ENCODE measurements at regions not wholly inside any gene's neighbourhood (a gene's known extent, or its start where the extent isn't known, plus 50 kb on each side); places are given as distances from the start of the nearest gene placed in this dataset.

- no peak overlapping the region for H3K4me3 ChIP-seq (ENCODE audit: control insufficient read depth in 2 of 3, extremely low read depth in 1 of 3, insufficient read depth in 2 of 3, low read depth in 1 of 3, low read length in 3 of 3)
- H3K79me2 ChIP-seq (ENCODE audit: control insufficient read depth, insufficient read depth, low read length): no peaks in the 10 kb centered on the region
- FAIRE-seq (no peak), DNase-seq (ENCODE audit: low read depth, low spot score) (no peak)
- H3K4me1 ChIP-seq (ENCODE audit: control insufficient read depth, extremely low read depth, insufficient read depth, low read length): no peaks in the 10 kb centered on the region
- H3K36me3 ChIP-seq (ENCODE audit: control insufficient read depth in 2 of 2, extremely low read depth in 1 of 2, insufficient read depth in 2 of 2, low read length in 2 of 2): no peaks in the 10 kb centered on the region
- H4K20me1 ChIP-seq (ENCODE audit: control insufficient read depth, extremely low read depth, insufficient read depth, low read length): no peaks in the 10 kb centered on the region
- no peaks in the 10 kb centered on the region for H3K27me3 ChIP-seq (ENCODE audit: control insufficient read depth, extremely low read depth, insufficient read depth, low read length)
- H2AFZ ChIP-seq (ENCODE audit: control insufficient read depth, low read length): no peak overlapping the region
- dilution Hi-C loops (cut with MboI; ENCODE audit: extremely low pct_ligation_motif_present, low sequenced_read_pairs): no loop called here
- H3K9me3 ChIP-seq (ENCODE audit: control insufficient read depth, low read depth, low read length): no peaks in the 10 kb centered on the region
- no peak overlapping the region for H3K9ac ChIP-seq (ENCODE audit: control insufficient read depth, extremely low read depth, insufficient read depth, low read length)
- H3K9me1 ChIP-seq (ENCODE audit: control insufficient read depth, extremely low read depth, insufficient read depth, low read length): no peaks in the 10 kb centered on the region
- TF ChIP-seq EZH2 (IDR thresholded peaks at IDR 0.05; ENCODE audit: low read length): no peak
- no peak for TF ChIP-seq CTCF (optimal IDR thresholded peaks at IDR 0.05 in 1 of 3, IDR thresholded peaks at IDR 0.05 in 1 of 3, conservative IDR thresholded peaks at IDR 0.05 in 1 of 3; ENCODE audit: extremely low read depth in 1 of 3, insufficient read depth in 2 of 3, low read length in 3 of 3)
- no peak overlapping the region for H3K27ac ChIP-seq (ENCODE audit: control insufficient read depth, insufficient read depth, low read length)
- H3K4me2 ChIP-seq (ENCODE audit: control insufficient read depth, extremely low read depth, insufficient read depth, low read depth, low read length): no peak overlapping the region
Measured at GRCh38 chr4:175125410-175126068, 207.4 kb downstream of the ADAM29 start.

GRCh38 chr4:175127314-175127713 is 209.2 kb downstream of the ADAM29 start:
- DNase-seq (ENCODE audit: low read depth, low spot score) (no peak), FAIRE-seq (no peak)
- Histone ChIP-seq H3K4me3 (ENCODE audit: control insufficient read depth in 2 of 3, extremely low read depth in 1 of 3, insufficient read depth in 2 of 3, low read depth in 1 of 3, low read length in 3 of 3) (no peak overlapping the region), H3K9me1 (ENCODE audit: control insufficient read depth, extremely low read depth, insufficient read depth, low read length) (no peaks in the 10 kb centered on the region), H3K36me3 (ENCODE audit: control insufficient read depth in 2 of 2, extremely low read depth in 1 of 2, insufficient read depth in 2 of 2, low read length in 2 of 2) (no peaks in the 10 kb centered on the region), H3K27me3 (ENCODE audit: control insufficient read depth, extremely low read depth, insufficient read depth, low read length) (no peaks in the 10 kb centered on the region), H2AFZ (ENCODE audit: control insufficient read depth, low read length) (no peak overlapping the region), H3K79me2 (ENCODE audit: control insufficient read depth, insufficient read depth, low read length) (no peaks in the 10 kb centered on the region), H4K20me1 (ENCODE audit: control insufficient read depth, extremely low read depth, insufficient read depth, low read length) (no peaks in the 10 kb centered on the region), H3K9ac (ENCODE audit: control insufficient read depth, extremely low read depth, insufficient read depth, low read length) (no peak overlapping the region), H3K4me1 (ENCODE audit: control insufficient read depth, extremely low read depth, insufficient read depth, low read length) (no peaks in the 10 kb centered on the region), H3K27ac (ENCODE audit: control insufficient read depth, insufficient read depth, low read length) (no peak overlapping the region), H3K4me2 (ENCODE audit: control insufficient read depth, extremely low read depth, insufficient read depth, low read depth, low read length) (no peak overlapping the region), H3K9me3 (ENCODE audit: control insufficient read depth, low read depth, low read length) (no peaks in the 10 kb centered on the region)
- dilution Hi-C loops (cut with MboI; ENCODE audit: extremely low pct_ligation_motif_present, low sequenced_read_pairs): no loop called here
- TF ChIP-seq CTCF (optimal IDR thresholded peaks at IDR 0.05 in 1 of 3, IDR thresholded peaks at IDR 0.05 in 1 of 3, conservative IDR thresholded peaks at IDR 0.05 in 1 of 3; ENCODE audit: extremely low read depth in 1 of 3, insufficient read depth in 2 of 3, low read length in 3 of 3) (no peak), EZH2 (IDR thresholded peaks at IDR 0.05; ENCODE audit: low read length) (no peak)

Measured in keratinocyte (primary cell).